ENCODE measurements at regions not wholly inside any gene's neighbourhood (a gene's known extent, or its start where the extent isn't known, plus 50 kb on each side); places are given as distances from the start of the nearest gene placed in this dataset.

- H2AK5ac ChIP-seq (ENCODE audit: low read depth, low read length): no peak overlapping the region
- no peak overlapping the region for H4K8ac ChIP-seq (ENCODE audit: low read depth in 2 of 2, low read length in 2 of 2)
- ChIA-PET CTCF (no interaction called here), POLR2A (ENCODE audit: unreplicated experiment) (no interaction called here)
- no peaks in the 10 kb centered on the region for H4K20me1 ChIP-seq (ENCODE audit: insufficient read depth, low read length)
- no peak overlapping the region for H3K14ac ChIP-seq (replicated peaks; ENCODE audit: low read depth, low read length)
- H2BK15ac ChIP-seq (ENCODE audit: low read depth, low read length): no peak overlapping the region
- in situ Hi-C loops (cut with MboI; ENCODE audit: low sequenced_read_pairs): no loop called here
- H3K27me3 ChIP-seq (ENCODE audit: control insufficient read depth, insufficient read depth, low read length): peaks cover 5% of the 10 kb centered on the region; the same call in 1 of the 2 replicates
- H3K36me3 ChIP-seq (ENCODE audit: control insufficient read depth, insufficient read depth, low read length): no peaks in the 10 kb centered on the region
- H2BK120ac ChIP-seq (ENCODE audit: low read depth, low read length): no peak overlapping the region
- DNase-seq: no peak
- no peak for ATAC-seq (ENCODE audit: low read depth)
- H4K5ac ChIP-seq (ENCODE audit: low read depth, low read length): no peak overlapping the region
- H3K27ac ChIP-seq (ENCODE audit: insufficient read depth, low read length): no peak overlapping the region
- no CpG with 5 or more reads among the region's 8 CpGs for WGBS, 2 experiments (ENCODE audit: extremely low coverage in 2 of 2, insufficient read length in 1 of 2)
- no peak overlapping the region for H2AK9ac ChIP-seq (replicated peaks; ENCODE audit: low read depth, low read length, poor library complexity)
- no peak overlapping the region for H3K23ac ChIP-seq (ENCODE audit: low read depth, low read length)
- H3K9me3 ChIP-seq (ENCODE audit: control insufficient read depth, insufficient read depth, low read length): peaks cover 8% of the 10 kb centered on the region
- no TSS peak for BruUV-seq (replicated peaks)
- no peaks in the 10 kb centered on the region for H3K4me1 ChIP-seq (ENCODE audit: control insufficient read depth, insufficient read depth, low read length)
- no peak overlapping the region for H3K4me2 ChIP-seq (ENCODE audit: low read depth, low read length)
- H3K4ac ChIP-seq (ENCODE audit: low read depth, low read length): no peak overlapping the region
- H3K9me1 ChIP-seq (ENCODE audit: insufficient read depth, low read length): no peaks in the 10 kb centered on the region
- intact Hi-C loops (cut with micrococcal nuclease): no loop called here
- dilution Hi-C loops (cut with HindIII; ENCODE audit: low sequenced_read_pairs, unreplicated experiment): no loop called here
- H2AFZ ChIP-seq (replicated peaks; ENCODE audit: low read length, poor library complexity): no peak overlapping the region
- H2BK5ac ChIP-seq (ENCODE audit: low read depth, low read length, poor library complexity, severe bottlenecking): no peak overlapping the region
- H3K18ac ChIP-seq (ENCODE audit: low read depth, low read length): no peak overlapping the region
- no peak overlapping the region for H3K9ac ChIP-seq (ENCODE audit: low read depth, low read length)
- no peak overlapping the region for H4K91ac ChIP-seq (ENCODE audit: insufficient read depth, low read depth, low read length)
- H3K79me1 ChIP-seq (ENCODE audit: low read depth in 1 of 2, low read length in 2 of 2): no peaks in the 10 kb centered on the region
- no peak overlapping the region for H2BK20ac ChIP-seq (ENCODE audit: low read depth, low read length)
- no peak overlapping the region for H3K56ac ChIP-seq (ENCODE audit: extremely low read depth, insufficient read depth, low read length)
- no peak overlapping the region for H3K4me3 ChIP-seq (ENCODE audit: insufficient read depth, low read depth, low read length)
- no peak for TF ChIP-seq MXI1 (IDR thresholded peaks at IDR 0.05; ENCODE audit: borderline replicate concordance, low read depth, low read length)
Measured at GRCh38 chr15:66985653-66986052, 79.7 kb upstream of the SMAD3 start.
